ENCODE measurements at regions not wholly inside any gene's neighbourhood (a gene's known extent, or its start where the extent isn't known, plus 50 kb on each side); places are given as distances from the start of the nearest gene placed in this dataset.

GRCh38 chr1:5720045-5720444 lies 272.2 kb downstream of the NPHP4 start:
- TF ChIP-seq, protein P1, sequence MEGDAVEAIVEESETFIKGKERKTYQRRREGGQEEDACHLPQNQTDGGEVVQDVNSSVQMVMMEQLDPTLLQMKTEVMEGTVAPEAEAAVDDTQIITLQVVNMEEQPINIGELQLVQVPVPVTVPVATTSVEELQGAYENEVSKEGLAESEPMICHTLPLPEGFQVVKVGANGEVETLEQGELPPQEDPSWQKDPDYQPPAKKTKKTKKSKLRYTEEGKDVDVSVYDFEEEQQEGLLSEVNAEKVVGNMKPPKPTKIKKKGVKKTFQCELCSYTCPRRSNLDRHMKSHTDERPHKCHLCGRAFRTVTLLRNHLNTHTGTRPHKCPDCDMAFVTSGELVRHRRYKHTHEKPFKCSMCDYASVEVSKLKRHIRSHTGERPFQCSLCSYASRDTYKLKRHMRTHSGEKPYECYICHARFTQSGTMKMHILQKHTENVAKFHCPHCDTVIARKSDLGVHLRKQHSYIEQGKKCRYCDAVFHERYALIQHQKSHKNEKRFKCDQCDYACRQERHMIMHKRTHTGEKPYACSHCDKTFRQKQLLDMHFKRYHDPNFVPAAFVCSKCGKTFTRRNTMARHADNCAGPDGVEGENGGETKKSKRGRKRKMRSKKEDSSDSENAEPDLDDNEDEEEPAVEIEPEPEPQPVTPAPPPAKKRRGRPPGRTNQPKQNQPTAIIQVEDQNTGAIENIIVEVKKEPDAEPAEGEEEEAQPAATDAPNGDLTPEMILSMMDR (conservative IDR thresholded peaks at IDR 0.05; ENCODE audit: low read length): no peak
- DNase-seq (ENCODE audit: low read depth): no peak

GRCh38 chr1:5718831-5719632 lies 273.2 kb downstream of the NPHP4 start:
- no peak overlapping the region for H3K4me3 ChIP-seq (ENCODE audit: low read length)
- no peak for DNase-seq (ENCODE audit: low read depth)
- TF ChIP-seq, protein P1 (conservative IDR thresholded peaks at IDR 0.05; ENCODE audit: low read length): no peak

More at GRCh38 chr1:5720045-5720444, 272.2 kb downstream of the NPHP4 start:
- no peak overlapping the region for H3K4me3 ChIP-seq (ENCODE audit: low read length)

- DNase-seq (ENCODE audit: low read depth): no peak
- no peak overlapping the region for H3K4me3 ChIP-seq (ENCODE audit: low read length)
- TF ChIP-seq, protein P1 (conservative IDR thresholded peaks at IDR 0.05; ENCODE audit: low read length): no peak
Observed at GRCh38 chr1:5717031-5717682, 275.1 kb downstream of the NPHP4 start.

GRCh38 chr1:5716126-5716525 lies 276.1 kb downstream of the NPHP4 start:
- no peak for DNase-seq (ENCODE audit: low read depth)
- H3K4me3 ChIP-seq (ENCODE audit: low read length): no peak overlapping the region
- TF ChIP-seq, protein P1 (conservative IDR thresholded peaks at IDR 0.05; ENCODE audit: low read length): no peak

DNA sequence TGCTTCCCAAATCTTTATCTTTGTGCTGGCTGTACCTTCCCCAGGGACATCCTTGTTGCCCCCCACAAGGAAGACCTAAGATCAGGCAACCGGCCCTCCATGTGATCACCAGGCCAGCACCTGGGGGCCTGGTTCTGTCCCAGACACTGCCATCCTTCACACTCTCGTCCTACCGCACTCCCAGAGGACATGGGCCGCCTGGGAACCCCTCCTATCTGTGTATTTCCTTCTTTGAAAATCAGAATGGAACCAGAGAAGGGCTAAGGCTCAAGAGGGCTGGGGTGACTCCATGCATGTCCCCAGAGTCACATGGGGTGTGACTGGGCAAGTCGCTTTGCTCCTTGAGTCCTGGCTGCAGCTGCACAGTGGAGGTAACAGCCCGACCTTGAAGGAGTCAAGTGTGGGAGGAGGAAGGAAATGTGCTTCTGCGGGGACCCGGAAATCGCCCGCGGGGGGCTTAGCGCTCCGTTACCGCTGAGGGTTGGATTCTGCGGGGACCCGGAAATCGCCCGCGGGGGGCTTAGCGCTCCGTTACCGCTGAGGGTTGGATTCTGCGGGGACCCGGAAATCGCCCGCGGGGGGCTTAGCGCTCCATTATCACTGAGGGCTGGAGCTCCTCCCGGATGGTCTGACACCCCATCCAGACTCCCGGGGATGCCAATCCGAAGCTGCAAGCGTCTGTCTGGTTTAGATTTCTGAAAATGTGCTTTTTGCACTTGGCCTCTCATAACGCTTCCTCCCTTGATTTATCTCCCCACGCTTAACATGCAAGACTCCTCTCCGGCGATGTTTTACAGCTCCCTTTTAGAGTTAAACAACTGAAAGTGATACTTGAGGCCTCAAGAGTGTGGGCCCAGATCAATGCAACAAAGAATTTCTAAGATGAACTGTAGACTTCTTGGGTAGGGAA lies 278.9 kb downstream of the NPHP4 start:
- TF ChIP-seq, protein P1 (conservative IDR thresholded peaks at IDR 0.05; ENCODE audit: low read length): no peak
- H3K4me3 ChIP-seq (ENCODE audit: low read length): no peak overlapping the region

DNA sequence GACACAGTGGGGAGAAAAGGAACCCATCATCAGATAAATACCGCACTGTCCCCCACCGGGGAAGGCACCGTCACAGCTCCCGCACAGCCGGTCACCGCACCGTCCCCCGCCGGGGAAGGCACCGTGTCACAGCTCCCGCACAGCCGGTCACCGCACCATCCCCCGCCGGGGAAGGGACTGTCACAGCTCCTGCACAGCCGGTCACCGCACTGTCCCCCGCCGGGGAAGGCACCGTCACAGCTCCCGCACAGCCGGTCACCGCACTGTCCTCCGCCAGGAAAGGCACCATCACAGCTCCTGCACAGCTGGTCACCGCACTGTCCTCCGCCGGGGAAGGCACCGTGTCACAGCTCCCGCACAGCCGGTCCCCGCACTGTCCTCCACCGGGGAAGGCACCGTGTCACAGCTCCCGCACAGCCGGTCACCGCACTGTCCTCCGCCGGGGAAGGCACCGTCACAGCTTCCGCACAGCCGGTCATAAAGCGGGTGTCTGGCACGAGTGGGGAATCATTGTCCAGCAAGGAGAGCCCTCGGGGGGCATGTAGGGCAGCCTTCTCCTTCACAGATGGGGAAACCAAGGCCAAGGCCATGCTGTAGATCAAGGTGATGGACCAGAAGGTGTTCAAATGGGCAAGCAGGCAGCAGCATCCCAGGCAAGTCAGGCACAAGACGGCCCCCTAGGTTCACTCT lies 280.1 kb downstream of the NPHP4 start:
- TF ChIP-seq, protein P1 (conservative IDR thresholded peaks at IDR 0.05; ENCODE audit: low read length): no peak
- no peak for DNase-seq (ENCODE audit: low read depth)
- H3K4me3 ChIP-seq (ENCODE audit: low read length): no peak overlapping the region

More for the DNA sequence above, 278.9 kb downstream of the NPHP4 start:
- no peak for DNase-seq (ENCODE audit: low read depth)
